Vagina (tissue), 2 donors: ENCODE measurements at regions not wholly inside any gene's neighbourhood (a gene's known extent, or its start where the extent isn't known, plus 50 kb on each side); places are given as distances from the start of the nearest gene placed in this dataset.

ENCODE experiments used
- DNase-seq, 2 donors: peaks; one replicate each; pipeline ENCODE4 v3.0.0-alpha.2; 2017; ENCODE audit errors: extremely low spot score in 2 of 2
- H3K27ac ChIP-seq: fragments of 200-600 bp; sonication (generic); one replicate; pipeline ENCODE4 v1.5.1; 2019
- H3K27me3 ChIP-seq: fragments of 200-600 bp; sonication (generic); one replicate; pipeline ENCODE4 v1.5.1; 2019
- H3K36me3 ChIP-seq, 2 donors: fragments of 200-600 bp; sonication (generic); one replicate each; pipeline ENCODE4 v1.5.1; 2017 to 2019
- H3K4me1 ChIP-seq: fragments of 200-600 bp; sonication (generic); one replicate; pipeline ENCODE4 v1.5.1; 2019
- H3K4me3 ChIP-seq, 2 donors: fragments of 200-600 bp; sonication (generic); 1 replicate in 1 of 2; 2 replicates in 1 of 2; pipeline ENCODE4 v1.5.1; 2016 to 2019
- H3K9me3 ChIP-seq: fragments of 200-600 bp; sonication (generic); one replicate; pipeline ENCODE4 v1.5.1; 2019
- CTCF ChIP-seq, 3 experiments: fragments of 450-650 bp in 2 of 3; fragments of 200-600 bp in 1 of 3; sonication (generic) in 1 of 3; IDR thresholded peaks; one replicate each; pipeline ENCODE4 v1.5.1; 2017 to 2019; ENCODE audit warnings: antibody characterized with exemption in 3 of 3, mild to moderate bottlenecking in 2 of 3, moderate library complexity in 2 of 3
- POLR2A ChIP-seq, 2 donors: fragments of 450-650 bp; IDR thresholded peaks; one replicate each; pipeline ENCODE4 v1.6.1; 2017; ENCODE audit warnings: antibody characterized with exemption in 2 of 2, mild to moderate bottlenecking in 2 of 2, moderate library complexity in 2 of 2
- POLR2AphosphoS5 ChIP-seq, 2 donors: sonication (generic); formaldehyde crosslinking; IDR thresholded peaks; one replicate each; pipeline ENCODE4 v1.9.0; 2017; ENCODE audit warnings: antibody characterized with exemption in 2 of 2, mild to moderate bottlenecking in 2 of 2, low read depth in 1 of 2; ENCODE audit not compliant: insufficient read depth in 1 of 2
- intact Hi-C: fragments of 100-400 bp; cut with DNase I; formaldehyde crosslinking; loops from one replicate; pipeline ENCODE4 v1.15.1; 2023

- no peak for TF ChIP-seq POLR2AphosphoS5 (IDR thresholded peaks at IDR 0.05; ENCODE audit: insufficient read depth in 1 of 2, low read depth in 1 of 2)
- TF ChIP-seq CTCF (IDR thresholded peaks at IDR 0.05), result no peak
- no peak for TF ChIP-seq POLR2A (IDR thresholded peaks at IDR 0.05)
- Histone ChIP-seq H3K4me3 (no peak overlapping the region), H3K4me1 (no peaks in the 10 kb centered on the region), H3K27me3 (no peaks in the 10 kb centered on the region), H3K27ac (no peak overlapping the region), H3K9me3 (no peaks in the 10 kb centered on the region), H3K36me3 (no peaks in the 10 kb centered on the region)
- intact Hi-C loops, result no loop called here
- no peak for DNase-seq
These were observed 417.9 kb downstream of the RPS24 start for GRCh38 chr10:78451592-78451991.

GRCh38 chr10:78454123-78454645, 420.5 kb downstream of the RPS24 start:
- no peaks in the 10 kb centered on the region for H3K9me3 ChIP-seq
- H3K27ac ChIP-seq, result no peak overlapping the region
- H3K4me1 ChIP-seq, result no peaks in the 10 kb centered on the region
- H3K27me3 ChIP-seq, result no peaks in the 10 kb centered on the region
- intact Hi-C loops, result no loop called here
- no peak for TF ChIP-seq POLR2A (IDR thresholded peaks at IDR 0.05)
- no peak for TF ChIP-seq CTCF (IDR thresholded peaks at IDR 0.05)
- no peak for TF ChIP-seq POLR2AphosphoS5 (IDR thresholded peaks at IDR 0.05; ENCODE audit: insufficient read depth in 1 of 2, low read depth in 1 of 2)
- no peaks in the 10 kb centered on the region for H3K36me3 ChIP-seq
- DNase-seq, result no peak
- H3K4me3 ChIP-seq, result no peak overlapping the region

GRCh38 chr10:78455236-78455635, 421.6 kb downstream of the RPS24 start:
- intact Hi-C loops, result no loop called here
- no peak overlapping the region for H3K27ac ChIP-seq
- no peak for DNase-seq

GRCh38 chr10:78455811-78456210, 422.1 kb downstream of the RPS24 start:
- Histone ChIP-seq H3K9me3 (no peaks in the 10 kb centered on the region), H3K36me3 (no peaks in the 10 kb centered on the region), H3K27me3 (no peaks in the 10 kb centered on the region), H3K4me3 (no peak overlapping the region), H3K4me1 (no peaks in the 10 kb centered on the region), H3K27ac (no peak overlapping the region)
- intact Hi-C loops, result no loop called here
- TF ChIP-seq CTCF (IDR thresholded peaks at IDR 0.05) (no peak), POLR2A (IDR thresholded peaks at IDR 0.05) (no peak), POLR2AphosphoS5 (IDR thresholded peaks at IDR 0.05; ENCODE audit: insufficient read depth in 1 of 2, low read depth in 1 of 2) (no peak)
- no peak for DNase-seq

More at GRCh38 chr10:78455236-78455635, 421.6 kb downstream of the RPS24 start:
- H3K27me3 ChIP-seq, result no peaks in the 10 kb centered on the region
- no peaks in the 10 kb centered on the region for H3K36me3 ChIP-seq
- H3K4me1 ChIP-seq, result no peaks in the 10 kb centered on the region
- H3K9me3 ChIP-seq, result no peaks in the 10 kb centered on the region
- no peak for TF ChIP-seq POLR2A (IDR thresholded peaks at IDR 0.05)
- TF ChIP-seq POLR2AphosphoS5 (IDR thresholded peaks at IDR 0.05; ENCODE audit: insufficient read depth in 1 of 2, low read depth in 1 of 2), result no peak
- TF ChIP-seq CTCF (IDR thresholded peaks at IDR 0.05), result no peak
- H3K4me3 ChIP-seq, result no peak overlapping the region

- TF ChIP-seq POLR2AphosphoS5 (IDR thresholded peaks at IDR 0.05; ENCODE audit: insufficient read depth in 1 of 2, low read depth in 1 of 2) (no peak), CTCF (IDR thresholded peaks at IDR 0.05) (no peak), POLR2A (IDR thresholded peaks at IDR 0.05) (no peak)
- Histone ChIP-seq H3K4me3 (no peak overlapping the region), H3K9me3 (no peaks in the 10 kb centered on the region), H3K36me3 (no peaks in the 10 kb centered on the region), H3K27ac (no peak overlapping the region), H3K27me3 (no peaks in the 10 kb centered on the region), H3K4me1 (no peaks in the 10 kb centered on the region)
- no peak for DNase-seq
- intact Hi-C loops, result no loop called here
These were observed 423.2 kb downstream of the RPS24 start for GRCh38 chr10:78456649-78457400.
